Gastroesophageal sphincter (tissue), 4 donors: ENCODE measurements at regions not wholly inside any gene's neighbourhood (a gene's known extent, or its start where the extent isn't known, plus 50 kb on each side); places are given as distances from the start of the nearest gene placed in this dataset.

Source experiments
- ATAC-seq: fragments of 150-250 bp; one replicate; pipeline ENCODE4 v1.9.1; 2016; ENCODE audit warnings: mild to moderate bottlenecking, moderate library complexity
- H3K27ac ChIP-seq, 4 donors: fragments of 200-600 bp; sonication (generic) in 3 of 4; 1 replicate in 3 of 4; 2 replicates in 1 of 4; pipeline ENCODE4 v1.5.1; 2016 to 2019
- H3K27me3 ChIP-seq: fragments of 200-600 bp; sonication (generic); one replicate; pipeline ENCODE4 v1.5.1; 2019
- H3K36me3 ChIP-seq, 2 donors: fragments of 200-600 bp; sonication (generic); one replicate each; pipeline ENCODE4 v1.5.1; 2019; ENCODE audit warnings: control low read depth in 1 of 2
- H3K4me1 ChIP-seq, 3 donors: fragments of 200-600 bp; sonication (generic); 1 replicate in 2 of 3; 2 replicates in 1 of 3; pipeline ENCODE4 v1.5.1; 2016 to 2019; ENCODE audit warnings: control low read depth in 2 of 3
- H3K4me3 ChIP-seq, 2 donors: fragments of 200-600 bp; sonication (generic); one replicate each; pipeline ENCODE4 v1.5.1; 2019; ENCODE audit warnings: mild to moderate bottlenecking in 1 of 2, moderate library complexity in 1 of 2
- H3K9me3 ChIP-seq, 3 donors: fragments of 200-600 bp; sonication (generic); one replicate each; pipeline ENCODE4 v1.5.1; 2017 to 2019; ENCODE audit warnings: control low read depth in 2 of 3
- EP300 ChIP-seq: sonication (generic); formaldehyde crosslinking; IDR thresholded peaks from one replicate; pipeline ENCODE4 v1.6.1; 2017; ENCODE audit warnings: antibody characterized with exemption, mild to moderate bottlenecking
- POLR2A ChIP-seq, 2 donors: fragments of 450-650 bp; IDR thresholded peaks; one replicate each; pipeline ENCODE4 v1.6.1; 2017; ENCODE audit warnings: antibody characterized with exemption in 2 of 2, mild to moderate bottlenecking in 2 of 2, moderate library complexity in 1 of 2
- POLR2AphosphoS5 ChIP-seq: sonication (generic); formaldehyde crosslinking; IDR thresholded peaks from one replicate; pipeline ENCODE4 v1.6.1; 2017; ENCODE audit warnings: antibody characterized with exemption
- WGBS, 2 donors: methylation state at CpG; one replicate each; pipeline ENCODE4 v1.1.5; 2018; ENCODE audit warnings: low coverage in 1 of 2; 5-methylcytosine and 5-hydroxymethylcytosine counted together
- TF ChIP-seq, protein P1 (sequence below), 4 experiments: fragments of 200-600 bp in 2 of 4; fragments of 450-650 bp in 2 of 4; sonication (generic) in 1 of 4; IDR thresholded peaks; one replicate each; pipeline ENCODE4 v1.5.1; 2017 to 2019; ENCODE audit warnings: antibody characterized with exemption in 4 of 4, mild to moderate bottlenecking in 2 of 4, moderate library complexity in 2 of 4

DNA sequence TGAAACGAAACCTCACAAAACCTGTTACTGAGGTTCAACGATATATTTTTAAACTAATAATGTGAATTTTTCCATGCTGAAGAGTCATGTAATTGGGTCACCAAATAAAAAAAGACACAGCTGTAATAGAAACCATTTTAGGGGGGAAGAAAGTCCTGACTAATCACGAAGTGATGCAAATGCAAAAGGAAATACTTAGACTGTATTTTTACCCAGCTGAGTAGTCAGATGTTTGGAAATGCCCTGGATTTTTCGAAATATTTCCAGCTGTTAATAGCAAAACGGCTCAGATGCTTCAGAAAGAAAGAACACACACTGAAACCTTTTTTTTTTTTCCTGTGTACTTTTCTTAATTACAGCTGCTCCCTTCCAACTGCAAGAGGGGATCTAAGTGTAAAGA lies 210.3 kb downstream of the SETD4 start:
- H3K9me3 ChIP-seq, result no peaks in the 10 kb centered on the region
- peaks cover 34% of the 10 kb centered on the region for H3K27me3 ChIP-seq
- 26 to 56% methylated on average over 5 of the region's 5 CpGs for WGBS, 2 donors
- H3K4me1 ChIP-seq, result peaks cover 0 to 12% (median 0%) of the 10 kb centered on the region in 3 donors
- ATAC-seq, result peak; percentile 70
- no peak overlapping the region for H3K4me3 ChIP-seq
- H3K36me3 ChIP-seq, result no peaks in the 10 kb centered on the region
- TF ChIP-seq, protein P1, sequence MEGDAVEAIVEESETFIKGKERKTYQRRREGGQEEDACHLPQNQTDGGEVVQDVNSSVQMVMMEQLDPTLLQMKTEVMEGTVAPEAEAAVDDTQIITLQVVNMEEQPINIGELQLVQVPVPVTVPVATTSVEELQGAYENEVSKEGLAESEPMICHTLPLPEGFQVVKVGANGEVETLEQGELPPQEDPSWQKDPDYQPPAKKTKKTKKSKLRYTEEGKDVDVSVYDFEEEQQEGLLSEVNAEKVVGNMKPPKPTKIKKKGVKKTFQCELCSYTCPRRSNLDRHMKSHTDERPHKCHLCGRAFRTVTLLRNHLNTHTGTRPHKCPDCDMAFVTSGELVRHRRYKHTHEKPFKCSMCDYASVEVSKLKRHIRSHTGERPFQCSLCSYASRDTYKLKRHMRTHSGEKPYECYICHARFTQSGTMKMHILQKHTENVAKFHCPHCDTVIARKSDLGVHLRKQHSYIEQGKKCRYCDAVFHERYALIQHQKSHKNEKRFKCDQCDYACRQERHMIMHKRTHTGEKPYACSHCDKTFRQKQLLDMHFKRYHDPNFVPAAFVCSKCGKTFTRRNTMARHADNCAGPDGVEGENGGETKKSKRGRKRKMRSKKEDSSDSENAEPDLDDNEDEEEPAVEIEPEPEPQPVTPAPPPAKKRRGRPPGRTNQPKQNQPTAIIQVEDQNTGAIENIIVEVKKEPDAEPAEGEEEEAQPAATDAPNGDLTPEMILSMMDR (IDR thresholded peaks at IDR 0.05), result no peak
- TF ChIP-seq POLR2A (IDR thresholded peaks at IDR 0.05), result no peak
- no peak for TF ChIP-seq EP300
- TF ChIP-seq POLR2AphosphoS5, result peak; percentile 16
- peak overlapping the region in 1 of 4 donors; percentile 46 for H3K27ac ChIP-seq

DNA sequence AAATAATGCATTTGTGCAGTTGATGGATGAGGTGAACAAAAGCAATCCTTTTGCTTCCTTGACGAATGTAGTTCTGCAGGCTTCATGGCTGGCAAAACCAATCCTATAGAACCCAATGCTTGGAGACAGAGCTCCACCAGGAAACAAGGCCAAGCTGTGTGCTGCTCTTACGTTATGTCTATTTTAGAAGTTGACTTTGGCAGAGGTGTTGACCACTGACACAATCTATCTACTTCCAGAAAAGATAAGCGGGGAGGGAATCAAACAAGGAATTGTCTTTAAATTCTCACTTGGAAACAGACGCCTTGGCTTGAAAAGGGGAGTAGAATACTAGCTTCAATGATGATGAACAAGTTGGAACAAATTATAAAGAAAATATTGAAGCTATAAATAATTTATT lies 211.2 kb downstream of the SETD4 start:
- Histone ChIP-seq H3K36me3 (no peaks in the 10 kb centered on the region), H3K9me3 (no peaks in the 10 kb centered on the region), H3K4me1 (peaks cover 0 to 12% (median 0%) of the 10 kb centered on the region in 3 donors), H3K27me3 (peaks cover 29% of the 10 kb centered on the region), H3K27ac (no peak overlapping the region), H3K4me3 (no peak overlapping the region)
- no peak for ATAC-seq
- WGBS, 2 donors, result 57 to 60% methylated on average over 3 to 4 of the region's 4 CpGs
- TF ChIP-seq POLR2AphosphoS5 (no peak), EP300 (no peak), POLR2A (IDR thresholded peaks at IDR 0.05) (no peak)
- TF ChIP-seq, protein P1 (IDR thresholded peaks at IDR 0.05), result no peak

DNA sequence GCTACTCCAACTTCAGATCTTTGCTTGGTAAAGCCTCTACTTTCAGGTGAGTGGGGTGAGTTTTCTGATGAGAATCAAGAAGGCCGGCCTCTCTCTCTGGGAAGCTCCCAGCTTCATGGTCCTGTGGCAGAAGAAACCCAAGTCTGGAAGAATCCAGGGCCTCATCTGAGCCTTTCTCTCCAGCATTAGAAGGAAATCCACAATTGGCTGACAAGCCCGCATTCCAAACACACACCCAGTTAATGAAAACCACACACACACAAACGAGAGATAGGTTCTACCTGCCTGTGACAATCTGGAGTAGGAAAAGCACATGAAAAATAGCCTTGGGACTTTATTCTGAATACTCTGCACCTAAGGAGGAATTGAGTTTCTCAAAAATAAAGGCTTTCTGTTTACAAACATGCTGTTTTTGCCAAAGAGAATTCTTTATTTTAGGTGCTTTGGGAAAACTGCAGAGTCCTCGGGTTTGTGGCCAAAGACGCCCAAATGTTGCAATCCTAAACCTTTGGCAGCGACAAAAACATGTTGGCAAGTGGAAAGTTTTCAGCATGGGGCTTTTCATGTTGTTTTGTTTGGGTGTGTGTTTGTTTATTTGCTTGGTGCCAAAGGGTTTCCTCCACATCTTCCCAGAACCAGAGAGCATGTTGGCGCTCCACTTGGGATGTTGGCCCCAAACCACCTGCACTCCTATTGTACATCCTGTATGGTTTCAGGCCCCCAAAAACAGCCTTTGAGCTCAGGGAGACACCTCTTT lies 216.2 kb downstream of the SETD4 start:
- ATAC-seq, result no peak
- Histone ChIP-seq H3K4me3 (no peak overlapping the region), H3K4me1 (no peaks in the 10 kb centered on the region), H3K27me3 (peaks cover 6% of the 10 kb centered on the region), H3K36me3 (no peaks in the 10 kb centered on the region), H3K27ac (no peak overlapping the region), H3K9me3 (no peaks in the 10 kb centered on the region)
- no peak for TF ChIP-seq POLR2A (IDR thresholded peaks at IDR 0.05)
- no peak for TF ChIP-seq EP300
- no peak for TF ChIP-seq POLR2AphosphoS5
- TF ChIP-seq, protein P1 (IDR thresholded peaks at IDR 0.05), result no peak
- WGBS, 2 donors, result 85 to 86% methylated on average over 5 to 6 of the region's 7 CpGs

DNA sequence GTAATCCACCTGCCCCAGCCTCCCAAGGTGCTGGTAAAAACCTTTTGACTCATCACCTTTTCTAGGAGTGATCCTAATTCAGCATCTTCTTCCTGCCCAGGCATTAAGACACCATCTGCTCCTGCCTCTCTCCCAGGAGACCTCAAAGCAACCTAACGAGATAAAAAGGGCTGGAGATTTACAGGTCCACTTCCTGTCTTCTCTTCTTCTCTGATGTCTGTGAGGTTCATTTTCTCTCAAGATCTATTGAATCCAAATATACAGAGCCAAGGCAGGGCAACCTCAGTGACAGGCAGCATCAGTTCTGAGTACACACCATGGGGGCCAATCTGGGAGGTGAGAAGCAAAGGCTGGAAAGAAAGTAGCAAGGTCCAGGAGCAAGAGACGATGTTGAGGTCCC lies 219.4 kb downstream of the SETD4 start:
- Histone ChIP-seq H3K27ac (no peak overlapping the region), H3K27me3 (no peaks in the 10 kb centered on the region), H3K4me1 (no peaks in the 10 kb centered on the region), H3K9me3 (no peaks in the 10 kb centered on the region), H3K4me3 (no peak overlapping the region), H3K36me3 (no peaks in the 10 kb centered on the region)
- TF ChIP-seq POLR2A (IDR thresholded peaks at IDR 0.05) (no peak), EP300 (no peak), POLR2AphosphoS5 (no peak)
- TF ChIP-seq, protein P1 (IDR thresholded peaks at IDR 0.05), result no peak
- ATAC-seq, result no peak
- 31% methylated on average over 2 of the region's 2 CpGs; no CpG with 5 or more reads in 1 of the 2 donors for WGBS, 2 donors

DNA sequence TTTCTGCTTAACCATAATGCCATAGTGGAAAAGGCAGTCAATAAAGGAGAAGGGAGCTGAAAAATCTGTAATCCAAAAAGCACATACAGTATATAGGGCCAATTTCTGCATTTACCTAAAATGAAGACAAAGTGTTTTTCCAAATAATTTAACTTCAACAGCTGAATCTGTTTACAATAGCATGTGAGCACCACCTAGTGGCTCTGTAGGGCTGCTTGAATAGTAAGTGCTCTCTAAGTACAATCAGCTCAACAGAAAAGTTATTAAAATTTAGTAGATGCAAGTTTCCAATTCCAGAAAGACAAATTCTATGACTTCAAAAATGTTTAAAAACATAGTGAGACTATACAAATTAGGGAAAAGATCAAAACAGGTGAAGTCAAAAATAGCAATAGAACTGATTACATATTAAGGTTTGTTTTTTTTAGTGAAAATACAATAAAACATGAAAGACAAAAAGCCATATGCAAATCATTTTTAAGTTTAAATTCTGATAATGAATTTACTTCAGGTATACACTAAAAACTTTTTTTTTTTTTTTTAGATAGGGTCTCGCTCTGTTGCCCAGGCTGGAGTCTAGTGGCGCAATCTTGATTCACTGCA lies 220.0 kb downstream of the SETD4 start:
- ATAC-seq, result no peak
- WGBS, 2 donors, result 83 to 100% methylated on average over 2 of the region's 2 CpGs

More for the DNA sequence above, 220.0 kb downstream of the SETD4 start:
- Histone ChIP-seq H3K4me3 (no peak overlapping the region), H3K9me3 (no peaks in the 10 kb centered on the region), H3K27ac (no peak overlapping the region), H3K36me3 (no peaks in the 10 kb centered on the region), H3K4me1 (no peaks in the 10 kb centered on the region), H3K27me3 (no peaks in the 10 kb centered on the region)
- TF ChIP-seq POLR2AphosphoS5, result no peak
- TF ChIP-seq, protein P1 (IDR thresholded peaks at IDR 0.05), result peak; percentile 41 to 74 (median 68)
